Activated naive CD4-positive, alpha-beta T cell treated with anti-CD3 and anti-CD28 coated beads for 36 hours (primary cell): ENCODE measurements at regions not wholly inside any gene's neighbourhood (a gene's known extent, or its start where the extent isn't known, plus 50 kb on each side); places are given as distances from the start of the nearest gene placed in this dataset.
"Not testable (repeated sequence)": the region's sequence is repeated elsewhere in the genome, so short reads cannot be mapped to it uniquely, and the experiment has no call there.

ENCODE experiments used
- CTCF ChIA-PET: fragments of 350-600 bp; sonication (Branson Sonifier 250); formaldehyde crosslinking; loops from one replicate; lab custom pipeline; 2021; ENCODE audit warnings: antibody characterized with exemption; lab: Charles Lee
- DNase-seq: peaks from one replicate; pipeline ENCODE4 v3.0.0-alpha.2; 2020
- H3K27ac Mint-ChIP-seq: one replicate; pipeline ENCODE4 v1.8.0; 2021; ENCODE audit warnings: mild to moderate bottlenecking, mixed read lengths
- H3K27me3 Mint-ChIP-seq: one replicate; pipeline ENCODE4 v1.8.0; 2021; ENCODE audit warnings: low read depth, mixed read lengths
- H3K36me3 Mint-ChIP-seq: one replicate; pipeline ENCODE4 v1.8.0; 2021; ENCODE audit warnings: low read depth, mixed read lengths
- H3K4me1 Mint-ChIP-seq: one replicate; pipeline ENCODE4 v1.8.0; 2021; ENCODE audit warnings: low read depth, mixed read lengths
- H3K4me3 Mint-ChIP-seq: one replicate; pipeline ENCODE4 v1.8.0; 2021; ENCODE audit warnings: mild to moderate bottlenecking, moderate library complexity, mixed read lengths
- H3K9me3 Mint-ChIP-seq: one replicate; pipeline ENCODE4 v1.8.0; 2021; ENCODE audit warnings: mixed read lengths
- intact Hi-C: fragments of 100-400 bp; cut with micrococcal nuclease; formaldehyde crosslinking; loops from one replicate; pipeline ENCODE4 v1.15.1; 2023

GRCh38 chr13:107782646-107783045 lies 432.7 kb downstream of the LIG4 start:
- intact Hi-C loops, DNase-seq, H3K27me3 Mint-ChIP-seq: not testable (repeated sequence)

GRCh38 chr13:107778094-107778493 lies 437.2 kb downstream of the LIG4 start:
- Mint-ChIP-seq H3K36me3 (no peaks in the 10 kb centered on the region), H3K9me3 (peaks cover 10% of the 10 kb centered on the region), H3K27ac (no peak overlapping the region), H3K4me3 (no peak overlapping the region), H3K27me3 (no peaks in the 10 kb centered on the region), H3K4me1 (no peaks in the 10 kb centered on the region)
- CTCF ChIA-PET, result no interaction called here
- intact Hi-C loops, result no loop called here
- no peak for DNase-seq

More at GRCh38 chr13:107782646-107783045, 432.7 kb downstream of the LIG4 start:
- H3K9me3 Mint-ChIP-seq, CTCF ChIA-PET, H3K27ac Mint-ChIP-seq, H3K36me3 Mint-ChIP-seq, H3K4me3 Mint-ChIP-seq, H3K4me1 Mint-ChIP-seq: not testable (repeated sequence)

GRCh38 chr13:107770541-107770940 lies 444.8 kb downstream of the LIG4 start:
- H3K27ac Mint-ChIP-seq, result no peak overlapping the region
- H3K4me3 Mint-ChIP-seq, result no peak overlapping the region
- H3K4me1 Mint-ChIP-seq, result no peaks in the 10 kb centered on the region
- intact Hi-C loops, result no loop called here
- CTCF ChIA-PET, result no interaction called here
- DNase-seq, result no peak
- H3K9me3 Mint-ChIP-seq, result no peaks in the 10 kb centered on the region
- H3K27me3 Mint-ChIP-seq, result no peaks in the 10 kb centered on the region
- H3K36me3 Mint-ChIP-seq, result no peaks in the 10 kb centered on the region

- Mint-ChIP-seq H3K4me3 (no peak overlapping the region), H3K36me3 (no peaks in the 10 kb centered on the region), H3K9me3 (no peaks in the 10 kb centered on the region), H3K4me1 (no peaks in the 10 kb centered on the region), H3K27me3 (no peaks in the 10 kb centered on the region), H3K27ac (no peak overlapping the region)
- intact Hi-C loops, result no loop called here
- no peak for DNase-seq
- CTCF ChIA-PET, result no interaction called here
Observed at GRCh38 chr13:107767119-107767518, 448.2 kb downstream of the LIG4 start.

DNA sequence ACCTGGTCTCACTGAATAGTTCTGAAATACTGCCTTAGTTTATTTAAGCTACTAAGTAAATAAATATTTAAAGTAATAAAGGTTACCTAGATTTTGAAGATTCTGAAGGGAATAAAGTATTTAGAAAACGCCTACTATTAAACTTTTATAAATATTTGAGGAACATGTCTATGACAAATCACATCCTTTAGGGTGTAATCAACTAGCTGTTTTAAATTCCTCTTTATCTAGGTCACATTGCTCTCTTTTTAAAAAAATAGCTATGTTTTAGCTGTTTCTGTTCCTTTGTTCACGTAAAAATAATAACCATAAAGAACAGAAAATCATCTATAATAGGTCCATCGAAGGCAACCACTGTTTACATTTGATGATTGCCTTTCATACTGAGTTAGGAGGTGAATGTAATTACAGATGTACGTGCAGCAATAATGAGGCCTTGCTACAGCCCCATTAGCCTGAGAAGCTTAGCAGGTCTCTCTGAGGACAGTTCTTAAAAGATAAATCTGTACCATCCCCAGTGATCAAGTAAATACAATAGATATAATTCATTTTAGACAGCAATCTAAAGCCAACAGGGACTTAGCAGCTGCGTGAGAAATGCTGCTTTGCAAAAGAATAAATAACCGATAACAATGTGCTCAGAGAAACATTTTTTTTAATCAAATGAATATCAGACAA lies 449.5 kb downstream of the LIG4 start:
- Mint-ChIP-seq H3K4me1 (no peaks in the 10 kb centered on the region), H3K27me3 (no peaks in the 10 kb centered on the region), H3K27ac (no peak overlapping the region), H3K4me3 (no peak overlapping the region), H3K36me3 (no peaks in the 10 kb centered on the region), H3K9me3 (no peaks in the 10 kb centered on the region)
- no peak for DNase-seq
- CTCF ChIA-PET, result no interaction called here
- intact Hi-C loops, result no loop called here

DNA sequence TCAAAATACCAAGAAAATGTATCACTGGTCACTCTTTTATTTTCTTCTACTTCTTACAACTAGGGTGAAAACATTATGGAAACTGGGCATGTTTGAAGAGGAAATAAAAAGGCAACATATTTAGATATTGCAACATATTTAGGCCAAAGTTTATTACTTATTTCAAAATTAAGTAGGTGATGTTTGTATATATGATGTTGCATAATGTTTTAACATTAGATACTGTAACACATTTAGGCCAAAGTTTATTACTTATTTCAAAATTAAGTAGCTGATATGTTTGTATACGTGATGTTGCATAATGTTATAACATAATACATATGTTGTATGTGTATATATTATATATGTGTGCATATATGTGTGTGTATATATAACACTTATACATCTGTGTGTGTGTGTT lies 451.3 kb downstream of the LIG4 start:
- H3K4me1 Mint-ChIP-seq, result no peaks in the 10 kb centered on the region
- H3K36me3 Mint-ChIP-seq, result no peaks in the 10 kb centered on the region
- peaks cover 2% of the 10 kb centered on the region for H3K9me3 Mint-ChIP-seq
- no peak for DNase-seq
- H3K27me3 Mint-ChIP-seq, result no peaks in the 10 kb centered on the region
- no peak overlapping the region for H3K4me3 Mint-ChIP-seq
- intact Hi-C loops, result no loop called here
- H3K27ac Mint-ChIP-seq, result no peak overlapping the region
- CTCF ChIA-PET, result no interaction called here

- Mint-ChIP-seq H3K4me1 (no peaks in the 10 kb centered on the region), H3K4me3 (no peak overlapping the region), H3K27me3 (no peaks in the 10 kb centered on the region), H3K27ac (no peak overlapping the region), H3K36me3 (no peaks in the 10 kb centered on the region), H3K9me3 (no peaks in the 10 kb centered on the region)
- no peak for DNase-seq
- CTCF ChIA-PET, result no interaction called here
- intact Hi-C loops, result no loop called here
Observed at GRCh38 chr13:107753748-107754147, 461.6 kb downstream of the LIG4 start.

DNA sequence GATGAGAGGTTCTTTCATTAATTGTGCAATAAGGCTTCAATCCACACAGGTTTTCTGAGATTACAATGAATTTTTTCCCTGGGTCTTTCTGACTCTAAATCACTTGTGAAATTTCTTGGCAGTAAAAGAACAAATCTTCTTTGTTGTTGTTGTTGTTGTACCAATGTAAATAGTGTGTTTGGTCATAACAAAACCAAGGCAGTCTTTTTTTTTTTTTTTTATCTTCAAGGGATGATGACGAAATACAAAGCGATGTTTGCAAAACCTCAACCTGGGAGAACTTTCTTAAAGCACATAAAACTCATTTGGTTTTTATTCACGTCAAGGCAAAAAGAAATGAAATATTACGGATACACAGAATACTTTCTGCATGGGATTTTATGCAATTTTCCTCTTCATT lies 462.0 kb downstream of the LIG4 start:
- H3K4me1 Mint-ChIP-seq, result no peaks in the 10 kb centered on the region
- no peak overlapping the region for H3K27ac Mint-ChIP-seq
- no peaks in the 10 kb centered on the region for H3K36me3 Mint-ChIP-seq
- no peak for DNase-seq
- H3K4me3 Mint-ChIP-seq, result no peak overlapping the region
- H3K27me3 Mint-ChIP-seq, result no peaks in the 10 kb centered on the region
- H3K9me3 Mint-ChIP-seq, result no peaks in the 10 kb centered on the region
- CTCF ChIA-PET, result no interaction called here
- intact Hi-C loops, result no loop called here

- Mint-ChIP-seq H3K27ac (no peak overlapping the region), H3K27me3 (no peaks in the 10 kb centered on the region), H3K4me1 (no peaks in the 10 kb centered on the region), H3K36me3 (no peaks in the 10 kb centered on the region), H3K9me3 (no peaks in the 10 kb centered on the region), H3K4me3 (no peak overlapping the region)
- intact Hi-C loops, result no loop called here
- CTCF ChIA-PET, result no interaction called here
- no peak for DNase-seq
Observed at GRCh38 chr13:107743983-107744382, 471.4 kb downstream of the LIG4 start.

DNA sequence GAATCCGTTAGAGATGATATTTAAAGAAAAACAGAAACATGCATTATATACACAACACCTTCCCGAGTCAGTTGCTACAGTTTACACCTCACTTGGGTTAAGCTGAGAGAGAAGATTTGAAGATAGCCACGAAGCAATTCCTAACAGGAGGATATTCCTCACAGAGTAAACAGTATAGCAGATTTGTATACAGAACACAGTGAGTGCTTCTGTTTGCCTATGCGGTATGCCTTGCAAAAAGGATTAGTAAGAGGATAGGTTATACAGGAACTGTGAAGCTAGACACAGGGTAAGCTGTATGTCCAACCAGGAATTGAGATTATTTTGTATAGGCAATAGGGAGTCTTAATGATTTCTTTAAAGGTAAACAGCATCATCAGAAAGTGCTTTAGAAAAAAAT lies 471.8 kb downstream of the LIG4 start:
- no peak for DNase-seq
- intact Hi-C loops, result no loop called here
- Mint-ChIP-seq H3K9me3 (no peaks in the 10 kb centered on the region), H3K4me1 (no peaks in the 10 kb centered on the region), H3K27ac (no peak overlapping the region), H3K36me3 (no peaks in the 10 kb centered on the region), H3K27me3 (no peaks in the 10 kb centered on the region), H3K4me3 (no peak overlapping the region)
- CTCF ChIA-PET, result no interaction called here

DNA sequence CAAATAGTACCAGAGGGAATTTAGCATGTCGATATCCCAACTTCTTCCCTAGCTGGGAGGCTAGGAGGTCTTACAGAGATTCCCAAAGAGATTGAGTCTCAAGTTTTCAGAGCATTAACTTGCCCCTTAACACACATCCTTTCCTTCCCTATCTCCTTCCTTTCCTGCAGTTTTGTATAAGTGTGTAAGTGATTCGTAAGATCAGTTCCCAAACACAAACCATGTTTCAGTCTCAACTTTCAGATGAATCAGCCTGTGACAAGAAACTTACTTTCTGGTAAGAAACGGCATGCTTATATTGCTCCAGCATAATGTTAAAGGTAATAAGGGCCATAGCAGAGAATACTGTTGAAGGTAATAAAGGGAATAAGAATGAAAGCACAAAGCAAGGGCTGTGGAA lies 472.2 kb downstream of the LIG4 start:
- CTCF ChIA-PET, result no interaction called here
- no peaks in the 10 kb centered on the region for H3K27me3 Mint-ChIP-seq
- H3K9me3 Mint-ChIP-seq, result no peaks in the 10 kb centered on the region
- no peaks in the 10 kb centered on the region for H3K4me1 Mint-ChIP-seq
- no peak overlapping the region for H3K27ac Mint-ChIP-seq
- no peak overlapping the region for H3K4me3 Mint-ChIP-seq
- H3K36me3 Mint-ChIP-seq, result no peaks in the 10 kb centered on the region
- intact Hi-C loops, result no loop called here
- DNase-seq, result no peak

- intact Hi-C loops, result no loop called here
- no peak for DNase-seq
- CTCF ChIA-PET, result no interaction called here
- Mint-ChIP-seq H3K27me3 (no peaks in the 10 kb centered on the region), H3K4me1 (no peaks in the 10 kb centered on the region), H3K4me3 (no peak overlapping the region), H3K9me3 (no peaks in the 10 kb centered on the region), H3K27ac (no peak overlapping the region), H3K36me3 (no peaks in the 10 kb centered on the region)
Observed at GRCh38 chr13:107742544-107742943, 472.8 kb downstream of the LIG4 start.

- DNase-seq, result no peak
- H3K4me3 Mint-ChIP-seq, result no peak overlapping the region
- no peak overlapping the region for H3K27ac Mint-ChIP-seq
- no peaks in the 10 kb centered on the region for H3K36me3 Mint-ChIP-seq
- H3K27me3 Mint-ChIP-seq, result no peaks in the 10 kb centered on the region
- intact Hi-C loops, result no loop called here
- CTCF ChIA-PET, result interaction anchor here (0.6 kb wide), 1 partner anchor 341 kb away, joined by 3 read pairs; no protein-coding TSS in a partner anchor
- H3K4me1 Mint-ChIP-seq, result no peaks in the 10 kb centered on the region
- no peaks in the 10 kb centered on the region for H3K9me3 Mint-ChIP-seq
Observed at GRCh38 chr13:107738004-107738403, 477.3 kb downstream of the LIG4 start.
